Activated CD8-positive, alpha-beta memory T cell treated with anti-CD3 and anti-CD28 coated beads, Interleukin-2, amount 50 U/mL, for 1 hour (primary cell): ENCODE measurements at regions not wholly inside any gene's neighbourhood (a gene's known extent, or its start where the extent isn't known, plus 50 kb on each side); places are given as distances from the start of the nearest gene placed in this dataset.
"Not testable (repeated sequence)": the region's sequence is repeated elsewhere in the genome, so short reads cannot be mapped to it uniquely, and the experiment has no call there.

ENCODE experiments used
- DNase-seq: peaks from one replicate; pipeline ENCODE4 v3.0.0-alpha.2; 2020; ENCODE audit errors: extremely low read depth

GRCh38 chr7:114181280-114181679 is 233.3 kb upstream of the FOXP2 start:
- DNase-seq = no peak

- DNase-seq = no peak
These were observed 233.9 kb upstream of the FOXP2 start for GRCh38 chr7:114180556-114181266.

- no peak for DNase-seq
These were observed 239.5 kb upstream of the FOXP2 start for GRCh38 chr7:114175125-114175524.

- DNase-seq = no peak
These were observed 241.3 kb upstream of the FOXP2 start for GRCh38 chr7:114173170-114173890.

GRCh38 chr7:114169389-114169788 is 245.2 kb upstream of the FOXP2 start:
- not testable (repeated sequence) for DNase-seq

- no peak for DNase-seq
These were observed 242.1 kb upstream of the PPP1R3A start for GRCh38 chr7:114160925-114161324.

- DNase-seq = no peak
These were observed 240.0 kb upstream of the PPP1R3A start for GRCh38 chr7:114158854-114159253.

GRCh38 chr7:114158275-114158674 is 239.5 kb upstream of the PPP1R3A start:
- no peak for DNase-seq

- DNase-seq = no peak
These were observed 237.4 kb upstream of the PPP1R3A start for GRCh38 chr7:114156178-114156577.

GRCh38 chr7:114155116-114156110 is 236.6 kb upstream of the PPP1R3A start:
- DNase-seq = no peak

GRCh38 chr7:114153700-114154099 is 234.9 kb upstream of the PPP1R3A start:
- DNase-seq = no peak

- no peak for DNase-seq
These were observed 233.6 kb upstream of the PPP1R3A start for GRCh38 chr7:114152314-114152938.

GRCh38 chr7:114151777-114152176 is 233.0 kb upstream of the PPP1R3A start:
- no peak for DNase-seq

GRCh38 chr7:114150689-114151088 is 231.9 kb upstream of the PPP1R3A start:
- DNase-seq = no peak

- no peak for DNase-seq
These were observed 230.0 kb upstream of the PPP1R3A start for GRCh38 chr7:114148779-114149178.

GRCh38 chr7:114141415-114141814 is 222.6 kb upstream of the PPP1R3A start:
- DNase-seq = no peak

- no peak for DNase-seq
These were observed 221.8 kb upstream of the PPP1R3A start for GRCh38 chr7:114140561-114140960.

- not testable (repeated sequence) for DNase-seq
These were observed 220.9 kb upstream of the PPP1R3A start for GRCh38 chr7:114139690-114140089.

GRCh38 chr7:114138587-114138986 is 219.8 kb upstream of the PPP1R3A start:
- DNase-seq = no peak

GRCh38 chr7:114133717-114134116 is 214.9 kb upstream of the PPP1R3A start:
- no peak for DNase-seq

- no peak for DNase-seq
These were observed 212.1 kb upstream of the PPP1R3A start for GRCh38 chr7:114130866-114131265.

- no peak for DNase-seq
These were observed 210.1 kb upstream of the PPP1R3A start for GRCh38 chr7:114128880-114129279.
